ENCODE measurements at regions not wholly inside any gene's neighbourhood (a gene's known extent, or its start where the extent isn't known, plus 50 kb on each side); places are given as distances from the start of the nearest gene placed in this dataset.
"Not testable (repeated sequence)": the region's sequence is repeated elsewhere in the genome, so short reads cannot be mapped to it uniquely, and the experiment has no call there.

- DNase-seq: no peak
These were observed 53.1 kb upstream of the BEND4 start for GRCh38 chr4:42205541-42205940.

GRCh38 chr4:42216664-42217063 is 64.2 kb upstream of the BEND4 start:
- DNase-seq: no peak

GRCh38 chr4:42225286-42225685 is 72.8 kb upstream of the BEND4 start:
- DNase-seq: no peak

- no peak for DNase-seq
These were observed 82.4 kb upstream of the BEND4 start for GRCh38 chr4:42234817-42235216.

GRCh38 chr4:42235304-42236021 is 83.0 kb upstream of the BEND4 start:
- DNase-seq: no peak

DNA sequence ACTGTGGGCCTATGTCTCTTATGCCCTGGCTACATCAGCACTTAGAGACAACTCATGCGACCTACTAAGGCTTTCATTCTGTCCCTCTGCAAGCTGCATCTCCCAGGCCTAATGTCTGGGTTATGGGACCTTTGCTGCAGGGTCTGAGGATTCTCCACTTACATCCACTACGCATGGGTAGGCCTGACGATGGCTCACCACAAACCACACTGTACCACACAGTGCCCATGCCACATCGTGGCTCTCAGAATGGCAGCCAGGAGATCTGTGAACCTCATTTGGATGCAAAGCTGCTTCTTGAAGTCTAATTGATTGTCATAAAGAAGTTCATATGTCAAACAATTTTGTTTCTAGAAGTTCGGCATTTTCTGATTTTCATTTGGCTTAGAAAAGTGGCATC is 84.6 kb upstream of the BEND4 start:
- no peak for DNase-seq

- DNase-seq: no peak
These were observed 85.0 kb upstream of the BEND4 start for GRCh38 chr4:42237451-42237850.

GRCh38 chr4:42248972-42249371 is 96.5 kb upstream of the BEND4 start:
- DNase-seq: no peak

GRCh38 chr4:42252315-42252714 is 99.9 kb upstream of the BEND4 start:
- no peak for DNase-seq

- DNase-seq: not testable (repeated sequence)
These were observed 105.2 kb upstream of the BEND4 start for GRCh38 chr4:42257645-42258044.

DNA sequence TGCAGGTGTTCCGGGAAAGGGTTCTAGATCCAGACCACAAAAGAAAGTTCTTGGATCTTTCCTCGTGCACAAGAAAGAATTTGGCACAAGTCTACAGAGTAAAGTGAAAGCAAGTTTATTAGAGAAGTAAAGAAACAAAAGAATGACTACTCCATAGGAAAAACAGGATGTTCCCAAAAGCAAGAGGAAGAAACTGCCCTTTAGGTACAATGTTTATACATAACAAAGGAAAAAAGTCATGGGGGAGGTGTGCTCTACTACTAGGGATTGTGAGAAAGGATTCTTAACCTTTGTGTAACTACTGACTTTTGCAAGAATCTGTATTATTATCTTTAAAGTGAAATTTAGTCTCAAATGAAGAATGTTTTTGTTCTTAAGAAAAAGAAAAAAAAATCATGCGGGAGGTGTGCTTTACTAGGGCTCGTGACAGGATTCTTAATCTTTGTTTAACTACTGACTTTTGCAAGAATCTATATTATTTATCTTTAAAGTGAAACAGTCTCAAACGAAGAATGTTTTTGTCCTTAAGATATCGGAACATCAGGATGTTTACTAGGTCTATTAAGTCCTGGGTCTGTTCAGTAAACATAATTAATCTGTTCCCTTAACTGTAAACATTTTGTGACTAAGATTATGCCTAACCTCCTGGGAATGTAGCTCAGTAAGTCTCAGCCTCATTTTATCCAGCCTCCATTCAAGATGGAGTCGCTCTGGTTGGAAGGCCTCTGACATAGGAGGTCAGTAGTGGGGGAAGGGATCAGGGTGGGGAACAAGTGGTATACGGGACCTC is 110.4 kb upstream of the BEND4 start:
- no peak for DNase-seq

DNA sequence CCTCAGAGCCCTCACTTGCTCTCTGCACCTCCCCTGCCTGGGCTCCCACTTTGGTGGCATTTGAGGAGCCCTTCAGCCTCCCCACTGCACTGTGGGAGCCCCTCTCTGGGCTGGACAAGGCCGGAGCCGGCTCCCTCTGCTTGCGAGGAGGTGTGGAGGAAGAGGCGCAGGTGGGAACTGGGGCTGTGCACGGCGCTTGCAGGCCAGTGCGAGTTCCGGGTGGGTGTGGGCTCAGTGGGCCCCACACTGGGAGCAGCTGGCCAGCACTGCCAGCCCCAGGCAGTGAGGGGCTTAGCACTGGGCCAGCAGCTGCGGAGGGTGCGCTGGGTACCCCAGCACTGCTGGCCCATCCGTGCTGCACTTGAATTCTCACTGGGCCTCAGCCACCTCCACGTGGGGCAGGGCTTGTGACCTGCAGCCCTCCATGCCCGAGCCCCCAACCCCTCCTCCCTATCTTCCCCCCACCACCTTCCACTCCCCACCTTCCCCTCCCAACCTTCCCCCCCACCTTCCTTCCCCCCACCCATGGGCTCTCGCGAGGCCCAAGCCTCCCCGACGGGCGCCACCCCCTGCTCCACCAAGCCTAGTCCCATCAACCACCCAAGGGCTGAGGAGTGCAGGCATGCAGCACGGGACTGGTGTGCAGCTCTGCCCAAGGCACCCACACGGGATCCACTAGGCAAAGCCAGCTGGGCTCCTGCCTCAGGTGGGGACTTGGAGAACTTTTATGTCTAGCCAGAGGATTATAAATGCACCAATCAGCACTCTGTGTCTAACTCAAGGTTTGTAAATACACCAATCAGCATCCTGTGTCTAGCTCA is 113.5 kb upstream of the BEND4 start:
- no peak for DNase-seq

- no peak for DNase-seq
These were observed 115.3 kb upstream of the BEND4 start for GRCh38 chr4:42267724-42268123.

GRCh38 chr4:42268824-42269223 is 116.4 kb upstream of the BEND4 start:
- DNase-seq: no peak

DNA sequence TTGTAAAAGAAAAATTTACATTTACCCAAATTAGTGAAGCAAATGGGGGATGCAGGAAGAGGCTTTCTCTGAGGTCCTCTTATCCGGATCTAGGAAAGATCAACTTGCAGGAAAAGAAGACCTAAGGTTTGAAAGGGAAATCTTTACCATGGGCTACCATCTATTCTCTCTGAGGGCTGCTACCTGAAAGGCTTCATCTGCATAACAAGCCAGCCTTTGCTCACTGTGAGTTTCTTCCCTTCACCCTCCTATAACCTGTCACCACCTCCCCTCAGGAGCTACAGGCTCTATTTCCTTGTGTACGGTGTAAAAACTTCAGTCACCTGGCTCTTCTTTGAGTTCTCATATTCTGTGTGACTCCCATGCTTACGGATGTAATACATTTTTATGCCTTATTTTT is 118.6 kb upstream of the BEND4 start:
- DNase-seq: no peak

- DNase-seq: no peak
These were observed 120.0 kb upstream of the SHISA3 start for GRCh38 chr4:42277291-42277690.

GRCh38 chr4:42278709-42279324 is 118.5 kb upstream of the SHISA3 start:
- DNase-seq: no peak

- no peak for DNase-seq
These were observed 116.8 kb upstream of the SHISA3 start for GRCh38 chr4:42280327-42281095.

DNA sequence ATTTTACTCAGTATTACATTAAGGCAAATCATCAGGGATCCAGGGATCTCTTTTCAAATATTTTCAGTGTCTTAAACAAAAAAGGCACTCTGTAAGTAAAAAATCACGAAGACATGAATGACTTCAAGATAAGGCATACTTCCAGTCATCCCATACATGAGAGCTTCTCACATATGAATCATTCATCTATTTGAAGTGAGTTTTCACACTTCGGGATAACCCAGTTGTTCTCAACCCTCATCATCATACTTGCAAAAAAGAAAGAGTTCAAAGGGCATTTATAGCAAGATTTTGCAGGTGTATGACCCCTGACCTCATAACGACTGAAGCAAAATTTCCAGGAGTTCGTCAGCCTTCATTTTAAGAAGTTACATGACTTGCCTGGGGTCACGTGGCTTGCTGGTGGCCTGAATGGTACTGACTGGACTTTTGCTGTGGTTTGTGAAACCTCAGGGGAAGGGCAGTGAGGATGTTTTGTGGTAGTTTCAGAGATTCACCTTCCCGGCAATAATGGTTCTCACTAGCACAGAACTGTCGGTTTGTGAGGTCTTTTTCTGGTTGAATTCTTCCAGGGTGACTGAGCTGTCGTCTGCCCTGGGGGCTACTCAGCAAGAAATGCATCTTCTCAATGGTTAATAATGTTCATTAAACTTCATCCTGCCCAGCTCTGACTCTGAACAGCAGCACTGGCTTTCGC is 115.8 kb upstream of the SHISA3 start:
- DNase-seq: no peak

DNA sequence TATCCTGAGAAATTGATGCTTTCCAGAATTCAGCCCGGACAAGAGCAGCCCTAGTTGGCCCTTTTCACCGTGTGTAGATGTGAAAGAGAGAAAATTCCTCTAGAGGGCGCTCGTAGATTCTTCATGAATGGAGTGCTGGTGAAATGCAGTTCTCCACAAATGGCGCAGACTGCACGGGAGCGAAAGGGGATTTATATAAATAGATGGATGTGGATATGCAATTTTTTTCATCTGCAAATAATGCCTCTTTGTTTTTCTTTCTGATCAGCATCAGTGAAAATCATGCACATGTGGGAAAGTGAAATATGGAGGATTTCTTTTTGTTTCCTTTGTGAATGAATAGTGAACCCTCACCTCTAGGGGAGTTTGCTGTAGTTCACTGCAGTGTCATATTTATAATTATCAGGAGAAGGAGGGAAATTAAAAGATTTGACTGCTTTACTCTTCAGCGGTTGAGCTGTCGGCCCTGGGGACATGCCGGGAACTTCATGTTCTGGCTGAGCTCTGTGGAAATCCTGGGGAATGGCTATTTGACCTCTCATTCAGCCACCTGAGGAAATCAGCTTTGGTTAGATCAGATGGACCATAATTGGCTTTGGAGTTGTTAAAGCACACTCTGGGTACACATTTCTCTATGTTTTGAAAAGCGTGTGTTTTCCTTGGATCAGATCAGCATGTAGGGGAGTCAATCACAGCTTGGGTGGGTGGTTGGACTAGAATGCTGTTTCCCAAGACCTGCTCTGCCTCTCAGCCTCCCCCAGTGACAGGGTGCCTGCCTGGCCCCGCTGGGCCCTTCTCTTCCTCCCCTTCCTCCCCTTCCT is 115.0 kb upstream of the SHISA3 start:
- DNase-seq: peak; percentile 57

- no peak for DNase-seq
These were observed 113.3 kb upstream of the SHISA3 start for GRCh38 chr4:42284030-42284429.
